ENCODE measurements at regions not wholly inside any gene's neighbourhood (a gene's known extent, or its start where the extent isn't known, plus 50 kb on each side); places are given as distances from the start of the nearest gene placed in this dataset.

DNA sequence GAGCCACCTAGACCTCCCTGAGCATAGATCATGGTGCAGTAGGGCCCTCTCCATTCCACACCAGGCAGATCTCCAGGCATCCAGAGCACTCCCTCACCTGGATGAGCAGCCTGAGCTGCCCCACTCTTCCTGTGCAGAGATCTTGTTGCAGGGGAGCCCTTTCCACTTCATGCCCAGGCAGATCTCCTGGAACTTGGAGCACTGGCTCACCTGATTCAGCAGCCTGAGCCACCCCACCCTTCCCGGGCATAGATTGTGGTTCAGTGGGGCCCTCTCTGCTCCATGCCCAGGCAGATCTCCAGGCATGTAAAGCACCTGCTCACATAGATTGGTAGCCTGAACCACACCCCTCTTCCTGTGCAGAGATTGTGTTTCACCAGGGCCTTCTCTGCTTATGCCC lies 78.0 kb downstream of the SEC16B start:
- POLR2A ChIA-PET = no interaction called here
- no peaks in the 10 kb centered on the region for H3K79me2 ChIP-seq (ENCODE audit: control insufficient read depth, insufficient read depth, low read length)
- no peaks in the 10 kb centered on the region for H3K36me3 ChIP-seq (replicated peaks in 1 of 2; ENCODE audit: control extremely low read depth in 1 of 2, control insufficient read depth in 1 of 2, extremely low read depth in 1 of 2, insufficient read depth in 2 of 2, low read length in 1 of 2)
- peaks cover 10% of the 10 kb centered on the region for H3K9me3 Mint-ChIP-seq (ENCODE audit: insufficient read depth)
- DNase-seq (no peak), ATAC-seq (ENCODE audit: low read depth) (no peak)
- H3K4me3 ChIP-seq (ENCODE audit: control extremely low read depth in 1 of 5, extremely low read depth in 1 of 5, insufficient read depth in 1 of 5, low read depth in 2 of 5, low read length in 4 of 5) = no peak overlapping the region
- H3K4me1 ChIP-seq (ENCODE audit: control insufficient read depth in 2 of 2, insufficient read depth in 2 of 2, low read length in 2 of 2) = no peaks in the 10 kb centered on the region
- peaks cover 0 to 15% (median 11%) of the 10 kb centered on the region in 3 donors for H3K9me3 ChIP-seq (ENCODE audit: control extremely low read depth in 1 of 3, control insufficient read depth in 2 of 3, insufficient read depth in 1 of 3, low read length in 2 of 3)
- H3K27ac ChIP-seq (ENCODE audit: low read length in 2 of 2) = no peak overlapping the region
- H3K4me3 Mint-ChIP-seq = no peak overlapping the region
- peaks cover 2% of the 10 kb centered on the region for H3K27me3 Mint-ChIP-seq
- CTCF ChIA-PET = no interaction called here
- intact Hi-C loops (cut with micrococcal nuclease) = no loop called here
- H3K27ac Mint-ChIP-seq = no peak overlapping the region
- H4K20me1 ChIP-seq (ENCODE audit: control insufficient read depth, insufficient read depth, low read length, poor library complexity, severe bottlenecking) = no peaks in the 10 kb centered on the region
- TF ChIP-seq EZH2 (IDR thresholded peaks at IDR 0.05; ENCODE audit: borderline replicate concordance, insufficient read depth, low read depth, low read length, poor library complexity, severe bottlenecking) = no peak
- TF ChIP-seq, protein P1, sequence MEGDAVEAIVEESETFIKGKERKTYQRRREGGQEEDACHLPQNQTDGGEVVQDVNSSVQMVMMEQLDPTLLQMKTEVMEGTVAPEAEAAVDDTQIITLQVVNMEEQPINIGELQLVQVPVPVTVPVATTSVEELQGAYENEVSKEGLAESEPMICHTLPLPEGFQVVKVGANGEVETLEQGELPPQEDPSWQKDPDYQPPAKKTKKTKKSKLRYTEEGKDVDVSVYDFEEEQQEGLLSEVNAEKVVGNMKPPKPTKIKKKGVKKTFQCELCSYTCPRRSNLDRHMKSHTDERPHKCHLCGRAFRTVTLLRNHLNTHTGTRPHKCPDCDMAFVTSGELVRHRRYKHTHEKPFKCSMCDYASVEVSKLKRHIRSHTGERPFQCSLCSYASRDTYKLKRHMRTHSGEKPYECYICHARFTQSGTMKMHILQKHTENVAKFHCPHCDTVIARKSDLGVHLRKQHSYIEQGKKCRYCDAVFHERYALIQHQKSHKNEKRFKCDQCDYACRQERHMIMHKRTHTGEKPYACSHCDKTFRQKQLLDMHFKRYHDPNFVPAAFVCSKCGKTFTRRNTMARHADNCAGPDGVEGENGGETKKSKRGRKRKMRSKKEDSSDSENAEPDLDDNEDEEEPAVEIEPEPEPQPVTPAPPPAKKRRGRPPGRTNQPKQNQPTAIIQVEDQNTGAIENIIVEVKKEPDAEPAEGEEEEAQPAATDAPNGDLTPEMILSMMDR (IDR thresholded peaks at IDR 0.05) = no peak
- no peaks in the 10 kb centered on the region for H3K4me1 Mint-ChIP-seq
- no peak overlapping the region for H3K4me2 ChIP-seq (replicated peaks; ENCODE audit: low read depth, low read length, poor library complexity, severe bottlenecking)
- WGBS (ENCODE audit: insufficient coverage) = 100% methylated on average over 1 of the region's 1 CpG
- H3K27me3 ChIP-seq (replicated peaks in 1 of 4; ENCODE audit: control extremely low read depth in 1 of 4, control insufficient read depth in 3 of 4, insufficient read depth in 4 of 4, low read length in 3 of 4) = no peaks in the 10 kb centered on the region
- H3K9ac ChIP-seq (ENCODE audit: low read length) = no peak overlapping the region
- no peak overlapping the region for H2AFZ ChIP-seq (ENCODE audit: insufficient read depth, low read depth, low read length, poor library complexity, severe bottlenecking)

DNA sequence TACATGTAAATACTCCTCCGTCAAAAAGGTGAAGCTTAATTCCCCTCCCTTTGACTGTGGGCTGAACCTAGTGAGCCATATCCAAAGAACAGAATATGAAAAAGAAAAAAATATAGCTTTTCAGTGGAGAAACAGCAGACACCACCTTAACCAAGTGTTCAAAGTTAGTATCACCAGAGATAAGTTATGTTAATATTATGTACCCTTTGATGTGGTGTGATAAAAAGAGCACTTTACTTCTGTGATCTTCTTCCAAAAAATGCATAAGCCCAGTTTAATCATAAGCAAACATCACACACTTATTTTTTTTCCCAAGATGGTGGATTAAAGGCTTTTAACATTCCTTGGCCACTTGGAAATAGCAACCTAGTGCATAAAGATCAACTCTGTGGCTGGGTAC lies 79.4 kb downstream of the SEC16B start:
- CTCF ChIA-PET = no interaction called here
- Histone ChIP-seq H4K20me1 (ENCODE audit: control insufficient read depth, insufficient read depth, low read length, poor library complexity, severe bottlenecking) (no peaks in the 10 kb centered on the region), H3K36me3 (replicated peaks in 1 of 2; ENCODE audit: control extremely low read depth in 1 of 2, control insufficient read depth in 1 of 2, extremely low read depth in 1 of 2, insufficient read depth in 2 of 2, low read length in 1 of 2) (no peaks in the 10 kb centered on the region), H3K27ac (ENCODE audit: low read length in 2 of 2) (no peak overlapping the region), H3K4me2 (replicated peaks; ENCODE audit: low read depth, low read length, poor library complexity, severe bottlenecking) (no peak overlapping the region), H3K4me3 (ENCODE audit: control extremely low read depth in 1 of 5, extremely low read depth in 1 of 5, insufficient read depth in 1 of 5, low read depth in 2 of 5, low read length in 4 of 5) (no peak overlapping the region), H3K79me2 (ENCODE audit: control insufficient read depth, insufficient read depth, low read length) (no peaks in the 10 kb centered on the region), H3K9ac (ENCODE audit: low read length) (no peak overlapping the region), H3K9me3 (ENCODE audit: control extremely low read depth in 1 of 3, control insufficient read depth in 2 of 3, insufficient read depth in 1 of 3, low read length in 2 of 3) (peaks cover 0 to 15% (median 11%) of the 10 kb centered on the region in 3 donors), H3K4me1 (ENCODE audit: control insufficient read depth in 2 of 2, insufficient read depth in 2 of 2, low read length in 2 of 2) (no peaks in the 10 kb centered on the region), H2AFZ (ENCODE audit: insufficient read depth, low read depth, low read length, poor library complexity, severe bottlenecking) (no peak overlapping the region), H3K27me3 (replicated peaks in 1 of 4; ENCODE audit: control extremely low read depth in 1 of 4, control insufficient read depth in 3 of 4, insufficient read depth in 4 of 4, low read length in 3 of 4) (no peaks in the 10 kb centered on the region)
- peaks cover 10% of the 10 kb centered on the region for H3K9me3 Mint-ChIP-seq (ENCODE audit: insufficient read depth)
- H3K4me3 Mint-ChIP-seq = no peak overlapping the region
- ATAC-seq (ENCODE audit: low read depth) (no peak), DNase-seq (no peak)
- intact Hi-C loops (cut with micrococcal nuclease) = no loop called here
- TF ChIP-seq, protein P1 (IDR thresholded peaks at IDR 0.05) = no peak
- TF ChIP-seq EZH2 (IDR thresholded peaks at IDR 0.05; ENCODE audit: borderline replicate concordance, insufficient read depth, low read depth, low read length, poor library complexity, severe bottlenecking) = no peak
- no peaks in the 10 kb centered on the region for H3K4me1 Mint-ChIP-seq
- WGBS (ENCODE audit: insufficient coverage) = no CpG with 5 or more reads among the region's 1 CpG
- POLR2A ChIA-PET = no interaction called here
- no peak overlapping the region for H3K27ac Mint-ChIP-seq
- H3K27me3 Mint-ChIP-seq = peaks cover 6% of the 10 kb centered on the region

Measured in B cell (primary cell).